ENCODE measurements at regions not wholly inside any gene's neighbourhood (a gene's known extent, or its start where the extent isn't known, plus 50 kb on each side); places are given as distances from the start of the nearest gene placed in this dataset.
A peak's percentile ranks its signal among the peaks of the same experiment; 100 is the strongest.

DNA sequence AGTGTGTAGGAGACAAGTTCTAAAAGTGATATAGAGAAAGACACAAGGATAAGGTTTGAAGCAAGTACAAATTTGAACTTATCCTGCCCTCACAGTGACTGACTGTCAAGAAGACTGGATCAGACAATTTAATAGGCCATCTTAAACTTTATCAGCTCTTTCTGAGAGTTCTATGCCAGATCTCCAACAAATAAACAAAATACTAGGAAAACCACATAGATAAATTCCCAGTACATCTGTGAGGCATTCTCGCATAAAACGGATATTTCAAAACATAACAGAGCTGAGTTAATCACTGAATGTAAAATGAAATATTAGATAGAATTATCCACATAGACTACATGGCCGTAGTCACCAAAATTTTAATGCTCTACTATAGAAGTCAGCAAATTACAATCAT, 120.9 kb upstream of the LUZP2 start:
- Histone ChIP-seq H3K4me3 (ENCODE audit: low read depth, low read length) (no peak overlapping the region), H3K27me3 (no peaks in the 10 kb centered on the region), H3K4me1 (no peaks in the 10 kb centered on the region), H3K36me3 (no peaks in the 10 kb centered on the region), H3K9me3 (no peaks in the 10 kb centered on the region)
- TF ChIP-seq, protein P1, sequence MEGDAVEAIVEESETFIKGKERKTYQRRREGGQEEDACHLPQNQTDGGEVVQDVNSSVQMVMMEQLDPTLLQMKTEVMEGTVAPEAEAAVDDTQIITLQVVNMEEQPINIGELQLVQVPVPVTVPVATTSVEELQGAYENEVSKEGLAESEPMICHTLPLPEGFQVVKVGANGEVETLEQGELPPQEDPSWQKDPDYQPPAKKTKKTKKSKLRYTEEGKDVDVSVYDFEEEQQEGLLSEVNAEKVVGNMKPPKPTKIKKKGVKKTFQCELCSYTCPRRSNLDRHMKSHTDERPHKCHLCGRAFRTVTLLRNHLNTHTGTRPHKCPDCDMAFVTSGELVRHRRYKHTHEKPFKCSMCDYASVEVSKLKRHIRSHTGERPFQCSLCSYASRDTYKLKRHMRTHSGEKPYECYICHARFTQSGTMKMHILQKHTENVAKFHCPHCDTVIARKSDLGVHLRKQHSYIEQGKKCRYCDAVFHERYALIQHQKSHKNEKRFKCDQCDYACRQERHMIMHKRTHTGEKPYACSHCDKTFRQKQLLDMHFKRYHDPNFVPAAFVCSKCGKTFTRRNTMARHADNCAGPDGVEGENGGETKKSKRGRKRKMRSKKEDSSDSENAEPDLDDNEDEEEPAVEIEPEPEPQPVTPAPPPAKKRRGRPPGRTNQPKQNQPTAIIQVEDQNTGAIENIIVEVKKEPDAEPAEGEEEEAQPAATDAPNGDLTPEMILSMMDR (IDR thresholded peaks at IDR 0.05; ENCODE audit: low read depth, low read length) = no peak
- DNase-seq = no peak

DNA sequence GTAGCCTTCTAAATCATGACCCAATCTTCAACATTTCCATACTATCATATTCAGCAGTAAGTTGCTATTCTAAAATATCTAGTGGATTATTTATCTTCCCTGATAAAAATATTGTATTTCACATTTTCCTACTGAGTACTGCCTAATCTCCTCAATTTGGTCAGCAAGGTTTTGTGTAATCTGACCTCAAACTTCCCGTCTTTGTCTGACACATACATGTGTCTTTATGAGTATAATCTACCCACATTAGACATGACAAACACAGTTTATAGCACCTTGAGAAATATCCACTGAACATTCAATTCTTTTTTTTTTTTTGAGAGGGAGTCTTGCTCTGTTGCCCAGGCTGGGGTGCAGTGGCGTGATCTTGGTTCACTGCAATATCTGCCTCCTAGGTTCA, 113.7 kb upstream of the LUZP2 start:
- no peaks in the 10 kb centered on the region for H3K27me3 ChIP-seq
- no peaks in the 10 kb centered on the region for H3K9me3 ChIP-seq
- DNase-seq = no peak
- TF ChIP-seq, protein P1 (IDR thresholded peaks at IDR 0.05; ENCODE audit: low read depth, low read length) = no peak
- H3K4me3 ChIP-seq (ENCODE audit: low read depth, low read length) = no peak overlapping the region
- H3K4me1 ChIP-seq = no peaks in the 10 kb centered on the region
- H3K36me3 ChIP-seq = no peaks in the 10 kb centered on the region

DNA sequence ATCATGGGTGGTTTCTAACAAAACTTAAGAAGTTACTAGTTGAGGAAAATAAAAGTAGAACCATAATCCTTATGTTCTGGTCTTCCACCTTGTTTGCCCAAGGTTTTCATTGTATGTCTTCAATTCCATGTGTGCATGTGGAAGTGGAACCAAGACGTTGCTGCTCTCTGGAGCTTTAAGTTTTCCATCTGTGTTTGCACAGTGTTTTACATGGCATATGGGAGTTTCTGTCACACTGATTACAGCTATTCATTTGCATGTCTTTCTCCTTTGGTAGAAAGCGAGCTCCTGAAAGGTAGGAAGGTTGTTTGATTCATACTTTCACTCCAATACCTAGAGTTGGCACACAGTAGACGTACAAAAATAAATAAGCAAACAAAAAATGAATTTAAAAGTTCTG, 112.6 kb upstream of the LUZP2 start:
- no peak overlapping the region for H3K4me3 ChIP-seq (ENCODE audit: low read depth, low read length)
- TF ChIP-seq, protein P1 (IDR thresholded peaks at IDR 0.05; ENCODE audit: low read depth, low read length) = no peak
- no peaks in the 10 kb centered on the region for H3K9me3 ChIP-seq
- DNase-seq = no peak
- H3K36me3 ChIP-seq = no peaks in the 10 kb centered on the region
- H3K27me3 ChIP-seq = no peaks in the 10 kb centered on the region
- H3K4me1 ChIP-seq = no peaks in the 10 kb centered on the region

DNA sequence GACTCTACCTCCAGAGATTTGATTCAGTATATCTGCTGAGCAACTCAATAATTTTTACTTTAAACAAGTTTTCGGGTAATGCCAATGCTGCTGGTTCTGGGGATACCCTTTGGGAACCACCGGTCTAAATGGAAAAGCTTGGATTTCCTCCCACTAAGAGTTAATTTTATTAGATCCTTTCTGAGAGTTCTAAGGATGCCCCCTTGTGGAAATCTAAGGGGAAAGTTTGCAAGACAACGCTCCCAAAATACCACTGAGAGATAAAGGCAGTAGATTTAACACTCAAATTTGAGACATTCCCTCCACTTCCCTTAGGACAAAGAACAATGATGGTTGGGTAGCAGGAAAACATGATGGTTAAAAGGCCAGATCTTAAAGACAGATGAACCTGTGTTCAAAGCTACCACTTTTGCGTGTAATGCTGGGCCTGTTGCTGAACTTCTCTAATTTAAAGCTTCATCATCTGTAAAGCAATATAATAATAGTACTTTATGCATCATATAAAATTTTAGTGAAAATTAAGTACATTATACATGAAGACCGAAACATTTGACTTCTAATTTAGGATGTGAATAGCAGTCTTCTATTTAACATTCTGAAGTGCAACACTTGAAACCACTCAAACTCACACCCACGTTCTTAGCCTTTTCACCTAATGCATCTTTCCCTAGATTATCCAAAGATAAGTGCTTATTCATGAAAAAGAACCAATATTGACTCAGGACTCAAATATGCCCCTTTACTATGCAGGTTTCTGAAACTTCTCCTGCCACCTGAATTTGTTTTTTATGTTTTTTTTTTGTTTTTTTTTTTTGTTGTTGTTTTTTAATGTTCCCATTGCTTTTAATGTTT, 110.1 kb upstream of the LUZP2 start:
- H3K4me1 ChIP-seq = no peaks in the 10 kb centered on the region
- DNase-seq = no peak
- TF ChIP-seq, protein P1 (IDR thresholded peaks at IDR 0.05; ENCODE audit: low read depth, low read length) = peak; percentile 50
- no peaks in the 10 kb centered on the region for H3K36me3 ChIP-seq
- no peak overlapping the region for H3K4me3 ChIP-seq (ENCODE audit: low read depth, low read length)
- no peaks in the 10 kb centered on the region for H3K27me3 ChIP-seq
- no peaks in the 10 kb centered on the region for H3K9me3 ChIP-seq

DNA sequence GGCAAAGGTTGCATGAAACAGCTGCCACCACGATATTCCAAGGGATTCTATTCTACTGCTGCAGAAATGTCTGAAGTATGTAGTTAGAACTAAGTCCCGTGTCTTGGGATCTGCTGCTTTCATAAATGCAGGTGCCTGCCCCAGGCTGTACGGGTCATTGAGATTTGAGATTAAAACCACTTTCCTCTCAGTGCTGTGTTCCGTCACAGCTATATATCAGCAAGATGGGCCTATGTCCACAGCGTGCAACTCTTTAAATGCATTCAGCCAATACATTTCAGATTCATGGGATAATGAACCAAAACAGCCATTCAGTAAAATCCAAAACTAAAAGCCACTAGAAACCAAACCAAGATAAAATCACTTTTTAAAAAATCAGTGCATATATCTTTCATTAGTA, 107.3 kb upstream of the LUZP2 start:
- TF ChIP-seq, protein P1 (IDR thresholded peaks at IDR 0.05; ENCODE audit: low read depth, low read length) = no peak
- H3K4me1 ChIP-seq = no peaks in the 10 kb centered on the region
- H3K36me3 ChIP-seq = no peaks in the 10 kb centered on the region
- no peaks in the 10 kb centered on the region for H3K27me3 ChIP-seq
- H3K4me3 ChIP-seq (ENCODE audit: low read depth, low read length) = no peak overlapping the region
- H3K9me3 ChIP-seq = no peaks in the 10 kb centered on the region
- DNase-seq = peak; percentile 13

DNA sequence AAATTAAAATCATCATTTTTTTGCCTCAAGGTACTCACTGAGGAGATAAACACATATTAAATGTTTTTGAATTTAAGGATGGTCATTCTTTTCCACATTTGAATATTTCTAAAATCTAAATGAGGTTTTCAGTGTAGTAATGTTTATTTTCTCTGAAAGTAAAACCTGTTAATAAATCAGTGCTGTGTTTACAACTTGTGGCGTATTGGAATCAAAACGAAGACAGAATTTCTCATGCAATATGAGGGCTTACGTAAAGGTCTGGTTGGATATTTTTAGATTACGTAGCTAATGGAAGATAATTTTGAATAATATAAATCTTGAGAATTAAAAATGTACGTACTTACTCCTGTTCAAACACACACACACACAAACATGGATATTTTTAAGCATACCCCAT, 106.8 kb upstream of the LUZP2 start:
- H3K4me1 ChIP-seq = no peaks in the 10 kb centered on the region
- no peak for DNase-seq
- H3K27me3 ChIP-seq = no peaks in the 10 kb centered on the region
- H3K9me3 ChIP-seq = no peaks in the 10 kb centered on the region
- H3K4me3 ChIP-seq (ENCODE audit: low read depth, low read length) = no peak overlapping the region
- TF ChIP-seq, protein P1 (IDR thresholded peaks at IDR 0.05; ENCODE audit: low read depth, low read length) = no peak
- no peaks in the 10 kb centered on the region for H3K36me3 ChIP-seq
